ENCODE measurements at regions not wholly inside any gene's neighbourhood (a gene's known extent, or its start where the extent isn't known, plus 50 kb on each side); places are given as distances from the start of the nearest gene placed in this dataset.

DNA sequence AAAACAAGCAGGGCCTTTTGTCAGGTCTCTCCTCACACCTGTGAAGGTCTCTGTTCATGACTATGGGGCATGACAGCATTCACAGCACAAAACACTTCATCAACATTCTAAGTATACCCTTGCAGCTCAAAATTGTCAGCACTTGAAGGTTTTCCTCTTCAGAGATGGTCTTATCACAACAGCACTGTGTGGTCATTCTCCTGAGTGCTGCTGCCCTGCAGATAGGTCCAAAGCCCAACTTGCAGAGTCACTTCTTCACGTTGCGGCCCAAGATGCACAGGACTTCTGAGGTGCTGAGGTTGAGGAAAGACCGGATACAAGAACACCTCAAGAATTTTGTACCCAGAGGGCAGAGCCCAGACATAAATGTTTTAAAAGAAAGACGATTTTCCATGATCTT lies 574.5 kb downstream of the UQCRFS1 start:
- no peaks in the 10 kb centered on the region for H3K4me1 Mint-ChIP-seq (ENCODE audit: low read depth, unreplicated experiment)
- intact Hi-C loops (cut with micrococcal nuclease; ENCODE audit: unreplicated experiment): no loop called here
- no TSS peak for BruUV-seq (replicated peaks)
- DNase-seq: no peak
- TF ChIP-seq, protein P1, sequence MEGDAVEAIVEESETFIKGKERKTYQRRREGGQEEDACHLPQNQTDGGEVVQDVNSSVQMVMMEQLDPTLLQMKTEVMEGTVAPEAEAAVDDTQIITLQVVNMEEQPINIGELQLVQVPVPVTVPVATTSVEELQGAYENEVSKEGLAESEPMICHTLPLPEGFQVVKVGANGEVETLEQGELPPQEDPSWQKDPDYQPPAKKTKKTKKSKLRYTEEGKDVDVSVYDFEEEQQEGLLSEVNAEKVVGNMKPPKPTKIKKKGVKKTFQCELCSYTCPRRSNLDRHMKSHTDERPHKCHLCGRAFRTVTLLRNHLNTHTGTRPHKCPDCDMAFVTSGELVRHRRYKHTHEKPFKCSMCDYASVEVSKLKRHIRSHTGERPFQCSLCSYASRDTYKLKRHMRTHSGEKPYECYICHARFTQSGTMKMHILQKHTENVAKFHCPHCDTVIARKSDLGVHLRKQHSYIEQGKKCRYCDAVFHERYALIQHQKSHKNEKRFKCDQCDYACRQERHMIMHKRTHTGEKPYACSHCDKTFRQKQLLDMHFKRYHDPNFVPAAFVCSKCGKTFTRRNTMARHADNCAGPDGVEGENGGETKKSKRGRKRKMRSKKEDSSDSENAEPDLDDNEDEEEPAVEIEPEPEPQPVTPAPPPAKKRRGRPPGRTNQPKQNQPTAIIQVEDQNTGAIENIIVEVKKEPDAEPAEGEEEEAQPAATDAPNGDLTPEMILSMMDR (IDR thresholded peaks at IDR 0.05; ENCODE audit: unreplicated experiment): no peak
- no peak overlapping the region for H3K4me3 Mint-ChIP-seq (ENCODE audit: low read depth, unreplicated experiment)
- H3K36me3 Mint-ChIP-seq (ENCODE audit: insufficient read depth, unreplicated experiment): no peaks in the 10 kb centered on the region
- no peaks in the 10 kb centered on the region for H3K27me3 Mint-ChIP-seq (ENCODE audit: unreplicated experiment)
- H3K27ac Mint-ChIP-seq (ENCODE audit: unreplicated experiment): no peak overlapping the region
- CTCF ChIA-PET: no interaction called here
- H3K9me3 Mint-ChIP-seq (ENCODE audit: low read depth, unreplicated experiment): no peaks in the 10 kb centered on the region

DNA sequence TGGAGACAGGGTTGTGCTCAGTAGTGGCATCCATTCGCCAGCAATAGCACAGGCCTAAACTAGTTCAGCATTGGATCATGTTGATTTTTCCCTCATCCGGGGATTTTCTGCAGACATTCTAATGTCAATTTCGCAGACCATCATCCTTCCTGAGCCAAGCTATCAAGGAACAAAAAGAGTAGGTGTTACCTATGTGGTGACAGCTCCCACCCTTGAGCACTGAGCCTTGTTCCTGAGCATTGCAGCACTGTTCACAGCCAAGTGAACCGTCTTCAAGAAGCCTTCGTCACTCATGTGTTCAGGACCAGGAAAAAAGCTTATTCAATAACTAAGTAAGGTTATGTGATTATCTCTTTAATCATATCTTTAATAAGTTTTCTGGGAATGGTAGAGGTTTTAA lies 576.2 kb downstream of the UQCRFS1 start:
- Mint-ChIP-seq H3K4me3 (ENCODE audit: low read depth, unreplicated experiment) (no peak overlapping the region), H3K9me3 (ENCODE audit: low read depth, unreplicated experiment) (no peaks in the 10 kb centered on the region), H3K36me3 (ENCODE audit: insufficient read depth, unreplicated experiment) (no peaks in the 10 kb centered on the region), H3K4me1 (ENCODE audit: low read depth, unreplicated experiment) (no peaks in the 10 kb centered on the region), H3K27ac (ENCODE audit: unreplicated experiment) (no peak overlapping the region), H3K27me3 (ENCODE audit: unreplicated experiment) (no peaks in the 10 kb centered on the region)
- DNase-seq: no peak
- intact Hi-C loops (cut with micrococcal nuclease; ENCODE audit: unreplicated experiment): no loop called here
- CTCF ChIA-PET: interaction anchor here (0.6 kb wide), 2 partner anchors 13 to 306 kb away, joined by 3 to 4 read pairs; no protein-coding TSS in a partner anchor
- BruUV-seq (replicated peaks): no TSS peak
- TF ChIP-seq, protein P1 (IDR thresholded peaks at IDR 0.05; ENCODE audit: unreplicated experiment): no peak

DNA sequence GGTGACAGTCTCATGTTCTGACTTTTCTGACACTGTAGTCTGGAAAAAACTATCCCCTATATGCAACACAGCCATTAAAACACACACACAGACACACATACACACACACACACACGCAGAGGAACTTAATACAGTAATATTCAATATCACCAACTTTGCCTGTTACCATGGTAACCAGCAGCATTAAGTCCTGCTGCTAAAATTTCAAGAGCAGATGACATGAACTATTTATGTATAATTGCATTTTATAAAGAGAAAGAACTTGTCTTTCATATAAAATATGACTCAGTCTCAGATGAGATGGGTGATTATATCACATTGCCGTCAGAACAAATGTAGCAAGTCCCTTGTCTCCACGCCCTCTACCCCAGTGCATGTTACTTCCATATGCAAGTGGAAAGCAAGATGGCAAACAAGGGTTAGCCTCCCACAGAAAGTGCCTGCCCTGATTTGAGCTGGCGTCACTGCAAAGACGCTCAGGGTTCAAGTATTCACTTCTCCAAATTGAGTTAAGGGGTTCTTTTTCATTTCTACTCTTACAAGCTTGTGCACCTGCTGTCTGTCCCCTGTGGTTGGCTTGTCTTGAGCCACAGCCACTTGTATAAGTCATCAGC lies 576.8 kb downstream of the UQCRFS1 start:
- H3K4me3 Mint-ChIP-seq (ENCODE audit: low read depth, unreplicated experiment): no peak overlapping the region
- intact Hi-C loops (cut with micrococcal nuclease; ENCODE audit: unreplicated experiment): no loop called here
- TF ChIP-seq, protein P1 (IDR thresholded peaks at IDR 0.05; ENCODE audit: unreplicated experiment): no peak
- H3K9me3 Mint-ChIP-seq (ENCODE audit: low read depth, unreplicated experiment): no peaks in the 10 kb centered on the region
- CTCF ChIA-PET: no interaction called here
- H3K36me3 Mint-ChIP-seq (ENCODE audit: insufficient read depth, unreplicated experiment): no peaks in the 10 kb centered on the region
- H3K4me1 Mint-ChIP-seq (ENCODE audit: low read depth, unreplicated experiment): no peaks in the 10 kb centered on the region
- no peak overlapping the region for H3K27ac Mint-ChIP-seq (ENCODE audit: unreplicated experiment)
- no TSS peak for BruUV-seq (replicated peaks)
- no peaks in the 10 kb centered on the region for H3K27me3 Mint-ChIP-seq (ENCODE audit: unreplicated experiment)
- no peak for DNase-seq

DNA sequence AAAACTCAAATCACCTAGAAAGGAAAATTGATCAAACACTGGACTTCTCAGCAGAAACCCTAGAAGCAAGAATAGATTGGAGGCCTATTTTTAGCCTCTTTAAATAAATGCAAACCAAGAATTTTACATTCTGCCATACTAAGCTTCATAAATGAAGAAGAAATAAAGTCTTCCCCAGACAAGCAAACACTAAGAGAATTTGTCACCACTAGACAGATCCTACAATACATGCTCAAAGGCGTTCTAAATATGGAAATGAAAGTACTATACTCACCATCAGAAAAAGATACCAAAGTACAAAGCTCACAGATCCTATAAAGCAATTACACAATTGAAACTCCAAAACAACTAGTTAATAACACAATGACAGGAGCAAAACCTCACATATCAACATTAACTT lies 578.1 kb downstream of the UQCRFS1 start:
- Mint-ChIP-seq H3K27ac (ENCODE audit: unreplicated experiment) (no peak overlapping the region), H3K4me3 (ENCODE audit: low read depth, unreplicated experiment) (no peak overlapping the region), H3K4me1 (ENCODE audit: low read depth, unreplicated experiment) (no peaks in the 10 kb centered on the region), H3K36me3 (ENCODE audit: insufficient read depth, unreplicated experiment) (no peaks in the 10 kb centered on the region), H3K9me3 (ENCODE audit: low read depth, unreplicated experiment) (no peaks in the 10 kb centered on the region), H3K27me3 (ENCODE audit: unreplicated experiment) (no peaks in the 10 kb centered on the region)
- TF ChIP-seq, protein P1 (IDR thresholded peaks at IDR 0.05; ENCODE audit: unreplicated experiment): no peak
- CTCF ChIA-PET: interaction anchor here (0.8 kb wide), 1 partner anchor 12 kb away, joined by 4 read pairs; no protein-coding TSS in a partner anchor
- no peak for DNase-seq
- no TSS peak for BruUV-seq (replicated peaks)
- intact Hi-C loops (cut with micrococcal nuclease; ENCODE audit: unreplicated experiment): no loop called here

All from Calu3 (cell line).